ENCODE measurements at regions not wholly inside any gene's neighbourhood (a gene's known extent, or its start where the extent isn't known, plus 50 kb on each side); places are given as distances from the start of the nearest gene placed in this dataset.

- no peaks in the 10 kb centered on the region for H3K9me3 ChIP-seq
- ChIA-PET CTCF (no interaction called here), POLR2A (no interaction called here)
- DNase-seq = no peak
- H3K4me1 ChIP-seq = no peaks in the 10 kb centered on the region
- no peak for TF ChIP-seq CTCF (IDR thresholded peaks at IDR 0.05; ENCODE audit: insufficient read depth in 1 of 2, low read depth in 1 of 2, low read length in 1 of 2, severe bottlenecking in 1 of 2, unreplicated experiment in 1 of 2)
- no peaks in the 10 kb centered on the region for H3K36me3 Mint-ChIP-seq (ENCODE audit: insufficient read depth, unreplicated experiment)
- H3K4me3 Mint-ChIP-seq (ENCODE audit: unreplicated experiment) = no peak overlapping the region
- H3K27me3 Mint-ChIP-seq (ENCODE audit: insufficient read depth, unreplicated experiment) = peaks cover 6% of the 10 kb centered on the region
- no peaks in the 10 kb centered on the region for H3K27me3 ChIP-seq (replicated peaks; ENCODE audit: control insufficient read depth, insufficient read depth, low read length)
- H3K9me3 Mint-ChIP-seq (ENCODE audit: unreplicated experiment) = no peaks in the 10 kb centered on the region
- H3K4me1 Mint-ChIP-seq (ENCODE audit: low read depth, unreplicated experiment) = no peaks in the 10 kb centered on the region
- H3K27ac Mint-ChIP-seq (ENCODE audit: unreplicated experiment) = no peak overlapping the region
- no peak overlapping the region for H3K4me3 ChIP-seq (ENCODE audit: low read depth, low read length)
- no peaks in the 10 kb centered on the region for H3K36me3 ChIP-seq (ENCODE audit: control insufficient read depth, insufficient read depth, low read length)
- no TSS peak for BruUV-seq (replicated peaks)
- intact Hi-C loops (cut with micrococcal nuclease; ENCODE audit: unreplicated experiment) = no loop called here
Measured at GRCh38 chr11:90756617-90757016, 533.8 kb upstream of the CHORDC1 start.

DNA sequence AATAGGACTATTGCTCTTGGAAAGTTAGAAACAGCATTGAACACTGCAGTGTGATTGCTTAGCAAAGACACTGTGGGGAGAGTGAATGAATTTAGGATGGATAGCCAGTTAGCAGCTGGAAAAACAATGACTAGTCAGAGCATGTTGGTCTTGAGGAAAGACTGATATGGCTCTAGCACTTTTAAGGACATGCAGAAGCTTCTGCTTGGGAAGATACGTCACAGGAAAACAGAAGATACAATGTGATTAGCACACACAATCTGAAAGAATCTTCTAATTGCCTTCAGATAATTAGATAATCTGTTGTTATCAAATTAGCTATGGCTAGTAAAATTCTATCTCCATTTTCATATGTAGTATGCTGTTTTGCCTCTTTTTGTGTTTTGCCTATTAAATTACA lies 530.7 kb upstream of the CHORDC1 start:
- H3K27me3 Mint-ChIP-seq (ENCODE audit: insufficient read depth, unreplicated experiment) = peaks cover 7% of the 10 kb centered on the region
- CTCF ChIA-PET = no interaction called here
- H3K27me3 ChIP-seq (replicated peaks; ENCODE audit: control insufficient read depth, insufficient read depth, low read length) = no peaks in the 10 kb centered on the region
- H3K27ac Mint-ChIP-seq (ENCODE audit: unreplicated experiment) = no peak overlapping the region
- H3K4me1 Mint-ChIP-seq (ENCODE audit: low read depth, unreplicated experiment) = no peaks in the 10 kb centered on the region
- POLR2A ChIA-PET = no interaction called here
- H3K36me3 ChIP-seq (ENCODE audit: control insufficient read depth, insufficient read depth, low read length) = no peaks in the 10 kb centered on the region
- TF ChIP-seq CTCF (IDR thresholded peaks at IDR 0.05; ENCODE audit: insufficient read depth in 1 of 2, low read depth in 1 of 2, low read length in 1 of 2, severe bottlenecking in 1 of 2, unreplicated experiment in 1 of 2) = no peak
- no peaks in the 10 kb centered on the region for H3K36me3 Mint-ChIP-seq (ENCODE audit: insufficient read depth, unreplicated experiment)
- no peak for DNase-seq
- no peaks in the 10 kb centered on the region for H3K4me1 ChIP-seq
- H3K9me3 ChIP-seq = no peaks in the 10 kb centered on the region
- no peak overlapping the region for H3K4me3 ChIP-seq (ENCODE audit: low read depth, low read length)
- no TSS peak for BruUV-seq (replicated peaks)
- no peak overlapping the region for H3K4me3 Mint-ChIP-seq (ENCODE audit: unreplicated experiment)
- no peaks in the 10 kb centered on the region for H3K9me3 Mint-ChIP-seq (ENCODE audit: unreplicated experiment)
- intact Hi-C loops (cut with micrococcal nuclease; ENCODE audit: unreplicated experiment) = no loop called here

DNA sequence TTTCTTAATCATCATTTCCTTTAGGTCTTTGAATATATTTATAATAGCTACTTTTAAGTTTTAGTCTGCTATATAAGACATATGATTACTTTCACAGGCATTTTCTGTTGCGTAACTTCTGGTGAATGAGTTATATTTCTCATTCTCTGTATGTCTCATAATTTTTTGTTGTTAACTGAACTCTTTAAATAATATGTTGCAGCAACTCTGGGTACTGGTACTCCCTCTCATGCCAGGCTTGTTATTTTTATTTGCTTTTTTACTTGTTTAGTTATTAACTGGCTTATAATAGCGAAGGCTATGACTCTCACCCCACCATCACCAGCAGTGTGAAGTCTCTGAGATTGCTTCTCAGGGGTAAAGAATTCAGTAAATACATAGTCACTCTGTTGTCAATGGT lies 524.2 kb upstream of the CHORDC1 start:
- Mint-ChIP-seq H3K36me3 (ENCODE audit: insufficient read depth, unreplicated experiment) (no peaks in the 10 kb centered on the region), H3K4me1 (ENCODE audit: low read depth, unreplicated experiment) (no peaks in the 10 kb centered on the region), H3K4me3 (ENCODE audit: unreplicated experiment) (no peak overlapping the region), H3K9me3 (ENCODE audit: unreplicated experiment) (peaks cover 23% of the 10 kb centered on the region), H3K27me3 (ENCODE audit: insufficient read depth, unreplicated experiment) (peaks cover 4% of the 10 kb centered on the region), H3K27ac (ENCODE audit: unreplicated experiment) (no peak overlapping the region)
- POLR2A ChIA-PET = no interaction called here
- Histone ChIP-seq H3K36me3 (ENCODE audit: control insufficient read depth, insufficient read depth, low read length) (no peaks in the 10 kb centered on the region), H3K9me3 (peaks cover 3% of the 10 kb centered on the region), H3K27me3 (replicated peaks; ENCODE audit: control insufficient read depth, insufficient read depth, low read length) (no peaks in the 10 kb centered on the region), H3K4me3 (ENCODE audit: low read depth, low read length) (no peak overlapping the region), H3K4me1 (no peaks in the 10 kb centered on the region)
- intact Hi-C loops (cut with micrococcal nuclease; ENCODE audit: unreplicated experiment) = no loop called here
- no peak for DNase-seq
- no TSS peak for BruUV-seq (replicated peaks)
- no peak for TF ChIP-seq CTCF (IDR thresholded peaks at IDR 0.05; ENCODE audit: insufficient read depth in 1 of 2, low read depth in 1 of 2, low read length in 1 of 2, severe bottlenecking in 1 of 2, unreplicated experiment in 1 of 2)
- CTCF ChIA-PET = no interaction called here

All from Caco-2 (cell line).